ENCODE measurements at regions not wholly inside any gene's neighbourhood (a gene's known extent, or its start where the extent isn't known, plus 50 kb on each side); places are given as distances from the start of the nearest gene placed in this dataset.

DNA sequence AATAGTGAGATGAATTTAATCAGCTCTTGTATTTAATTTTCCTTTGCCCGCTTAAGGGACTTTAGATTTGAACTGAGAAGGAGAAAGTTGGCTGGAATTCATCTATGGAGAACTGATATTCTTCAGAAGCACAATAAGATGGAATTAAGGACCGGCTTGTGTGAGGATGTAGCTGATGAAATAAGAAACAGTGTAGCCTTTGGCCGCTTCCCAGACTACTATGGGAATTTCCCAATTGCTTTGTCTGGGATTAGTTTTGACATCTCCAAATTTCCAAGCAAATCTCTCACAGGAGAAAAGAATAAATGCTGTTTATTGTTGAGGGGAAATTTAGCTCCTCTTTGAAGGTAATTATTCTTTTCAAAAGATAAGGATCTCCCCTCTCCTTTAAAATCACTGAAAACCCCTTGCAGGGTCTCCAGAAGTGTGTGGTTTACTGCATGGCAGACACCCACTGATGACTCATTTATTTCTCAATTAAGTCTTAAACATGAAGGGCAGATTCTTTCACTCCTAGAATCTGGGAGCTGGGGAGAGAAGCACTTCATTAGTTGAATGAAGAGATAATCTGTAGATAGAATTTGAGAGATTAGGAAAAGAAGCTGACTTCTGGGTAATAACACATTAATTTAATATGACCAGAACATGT is 606.5 kb upstream of the ADAMTS16 start:
- TF ChIP-seq TEAD4 (IDR thresholded peaks at IDR 0.05) (no peak), EGR1 (IDR thresholded peaks at IDR 0.05) (no peak), TAF1 (IDR thresholded peaks at IDR 0.05; ENCODE audit: low read depth) (no peak), CREB1 (IDR thresholded peaks at IDR 0.05; ENCODE audit: low read depth) (no peak), FOXM1 (IDR thresholded peaks at IDR 0.05; ENCODE audit: borderline replicate concordance, low read depth) (no peak), NFIC (IDR thresholded peaks at IDR 0.05) (no peak), YY1 (IDR thresholded peaks at IDR 0.05; ENCODE audit: low read depth) (no peak), CEBPB (IDR thresholded peaks at IDR 0.05) (no peak), EP300 (IDR thresholded peaks at IDR 0.05; ENCODE audit: borderline replicate concordance) (no peak), TCF12 (IDR thresholded peaks at IDR 0.05; ENCODE audit: low read depth) (no peak), ZBTB7A (IDR thresholded peaks at IDR 0.05; ENCODE audit: low read depth) (no peak)
- TF ChIP-seq, protein P1, sequence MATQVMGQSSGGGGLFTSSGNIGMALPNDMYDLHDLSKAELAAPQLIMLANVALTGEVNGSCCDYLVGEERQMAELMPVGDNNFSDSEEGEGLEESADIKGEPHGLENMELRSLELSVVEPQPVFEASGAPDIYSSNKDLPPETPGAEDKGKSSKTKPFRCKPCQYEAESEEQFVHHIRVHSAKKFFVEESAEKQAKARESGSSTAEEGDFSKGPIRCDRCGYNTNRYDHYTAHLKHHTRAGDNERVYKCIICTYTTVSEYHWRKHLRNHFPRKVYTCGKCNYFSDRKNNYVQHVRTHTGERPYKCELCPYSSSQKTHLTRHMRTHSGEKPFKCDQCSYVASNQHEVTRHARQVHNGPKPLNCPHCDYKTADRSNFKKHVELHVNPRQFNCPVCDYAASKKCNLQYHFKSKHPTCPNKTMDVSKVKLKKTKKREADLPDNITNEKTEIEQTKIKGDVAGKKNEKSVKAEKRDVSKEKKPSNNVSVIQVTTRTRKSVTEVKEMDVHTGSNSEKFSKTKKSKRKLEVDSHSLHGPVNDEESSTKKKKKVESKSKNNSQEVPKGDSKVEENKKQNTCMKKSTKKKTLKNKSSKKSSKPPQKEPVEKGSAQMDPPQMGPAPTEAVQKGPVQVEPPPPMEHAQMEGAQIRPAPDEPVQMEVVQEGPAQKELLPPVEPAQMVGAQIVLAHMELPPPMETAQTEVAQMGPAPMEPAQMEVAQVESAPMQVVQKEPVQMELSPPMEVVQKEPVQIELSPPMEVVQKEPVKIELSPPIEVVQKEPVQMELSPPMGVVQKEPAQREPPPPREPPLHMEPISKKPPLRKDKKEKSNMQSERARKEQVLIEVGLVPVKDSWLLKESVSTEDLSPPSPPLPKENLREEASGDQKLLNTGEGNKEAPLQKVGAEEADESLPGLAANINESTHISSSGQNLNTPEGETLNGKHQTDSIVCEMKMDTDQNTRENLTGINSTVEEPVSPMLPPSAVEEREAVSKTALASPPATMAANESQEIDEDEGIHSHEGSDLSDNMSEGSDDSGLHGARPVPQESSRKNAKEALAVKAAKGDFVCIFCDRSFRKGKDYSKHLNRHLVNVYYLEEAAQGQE (IDR thresholded peaks at IDR 0.05; ENCODE audit: low read depth) = no peak
- TF ChIP-seq, protein P2, sequence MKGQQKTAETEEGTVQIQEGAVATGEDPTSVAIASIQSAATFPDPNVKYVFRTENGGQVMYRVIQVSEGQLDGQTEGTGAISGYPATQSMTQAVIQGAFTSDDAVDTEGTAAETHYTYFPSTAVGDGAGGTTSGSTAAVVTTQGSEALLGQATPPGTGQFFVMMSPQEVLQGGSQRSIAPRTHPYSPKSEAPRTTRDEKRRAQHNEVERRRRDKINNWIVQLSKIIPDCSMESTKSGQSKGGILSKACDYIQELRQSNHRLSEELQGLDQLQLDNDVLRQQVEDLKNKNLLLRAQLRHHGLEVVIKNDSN (IDR thresholded peaks at IDR 0.05) = no peak
- TF ChIP-seq, protein P3, sequence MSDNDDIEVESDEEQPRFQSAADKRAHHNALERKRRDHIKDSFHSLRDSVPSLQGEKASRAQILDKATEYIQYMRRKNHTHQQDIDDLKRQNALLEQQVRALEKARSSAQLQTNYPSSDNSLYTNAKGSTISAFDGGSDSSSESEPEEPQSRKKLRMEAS (IDR thresholded peaks at IDR 0.05) = no peak

DNA sequence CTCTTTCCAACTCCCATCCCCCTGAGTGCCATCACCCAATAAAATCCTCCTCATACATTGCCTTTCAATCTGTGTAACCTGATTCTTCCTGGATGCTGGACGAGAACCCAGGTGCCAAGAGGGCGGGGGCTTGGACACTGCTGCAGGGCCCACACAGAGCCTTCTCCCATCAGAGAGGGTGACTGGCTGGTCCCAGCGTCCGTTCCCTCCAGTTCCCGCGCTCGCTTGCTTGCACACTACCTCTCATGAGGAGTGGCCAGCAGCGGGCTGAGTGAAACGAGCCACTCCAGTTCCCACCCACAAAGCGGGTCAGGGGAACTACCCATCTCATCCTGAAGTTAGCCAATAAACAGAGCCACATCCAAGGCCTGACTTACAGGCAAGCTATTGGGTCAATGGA is 602.6 kb upstream of the ADAMTS16 start:
- TF ChIP-seq RAD21 (IDR thresholded peaks at IDR 0.05; ENCODE audit: low read depth) = no peak
- TF ChIP-seq TEAD4 (IDR thresholded peaks at IDR 0.05) = no peak
- TF ChIP-seq CREB1 (IDR thresholded peaks at IDR 0.05; ENCODE audit: low read depth) = no peak
- TF ChIP-seq EP300 (IDR thresholded peaks at IDR 0.05; ENCODE audit: borderline replicate concordance) = no peak
- TF ChIP-seq, protein P2 (IDR thresholded peaks at IDR 0.05) = no peak
- no peak for TF ChIP-seq NFIC (IDR thresholded peaks at IDR 0.05)

DNA sequence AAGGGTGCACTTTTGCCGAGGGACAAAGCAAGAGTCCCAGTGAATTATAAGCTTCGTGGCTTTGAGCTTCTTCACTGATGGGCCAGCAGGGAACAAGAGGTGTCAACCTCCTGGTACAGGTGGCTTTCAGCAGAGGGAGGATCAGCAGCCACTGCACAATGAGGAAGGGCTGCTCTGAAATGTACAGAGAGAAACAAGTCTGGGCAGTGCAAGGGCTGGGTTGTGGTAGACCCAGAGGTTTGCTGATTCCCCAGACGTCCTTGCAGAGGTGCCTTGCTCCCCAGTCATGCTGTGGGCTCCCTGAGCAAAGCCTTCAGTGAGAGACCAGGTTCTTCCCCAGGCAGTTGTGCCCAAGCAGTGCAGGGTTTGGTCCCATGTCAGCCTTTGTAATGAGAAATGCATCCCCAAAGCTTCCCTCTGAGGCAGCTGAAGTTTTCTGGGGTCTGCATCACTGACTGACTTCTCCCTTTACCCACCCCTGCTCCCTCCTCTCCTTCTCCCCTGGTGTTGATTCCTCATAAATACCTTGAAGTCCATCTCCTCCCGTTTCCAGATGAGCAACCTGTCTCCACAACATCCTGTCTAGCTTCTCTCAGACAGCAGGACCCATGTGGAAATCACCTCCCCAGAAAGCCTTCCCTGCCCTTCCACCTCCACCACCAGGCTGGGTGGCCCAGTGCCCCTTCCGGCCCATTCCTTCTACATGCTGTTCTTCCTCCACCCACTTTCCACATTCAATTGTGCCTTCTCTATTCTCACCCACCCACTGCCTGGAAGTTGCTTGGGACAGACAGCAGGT is 599.6 kb upstream of the ADAMTS16 start:
- TF ChIP-seq CEBPB (IDR thresholded peaks at IDR 0.05) (no peak), CREB1 (IDR thresholded peaks at IDR 0.05; ENCODE audit: low read depth) (no peak), TEAD4 (IDR thresholded peaks at IDR 0.05) (no peak), TCF12 (IDR thresholded peaks at IDR 0.05; ENCODE audit: low read depth) (no peak), EGR1 (IDR thresholded peaks at IDR 0.05) (no peak), RAD21 (IDR thresholded peaks at IDR 0.05; ENCODE audit: low read depth) (no peak), ZBTB7A (IDR thresholded peaks at IDR 0.05; ENCODE audit: low read depth) (no peak), YY1 (IDR thresholded peaks at IDR 0.05; ENCODE audit: low read depth) (no peak), FOXM1 (IDR thresholded peaks at IDR 0.05; ENCODE audit: borderline replicate concordance, low read depth) (no peak), TAF1 (IDR thresholded peaks at IDR 0.05; ENCODE audit: low read depth) (no peak), NFIC (IDR thresholded peaks at IDR 0.05) (no peak), EP300 (IDR thresholded peaks at IDR 0.05; ENCODE audit: borderline replicate concordance) (no peak)
- TF ChIP-seq, protein P3 (IDR thresholded peaks at IDR 0.05) = no peak
- TF ChIP-seq, protein P1 (IDR thresholded peaks at IDR 0.05; ENCODE audit: low read depth) = no peak
- TF ChIP-seq, protein P2 (IDR thresholded peaks at IDR 0.05) = no peak

DNA sequence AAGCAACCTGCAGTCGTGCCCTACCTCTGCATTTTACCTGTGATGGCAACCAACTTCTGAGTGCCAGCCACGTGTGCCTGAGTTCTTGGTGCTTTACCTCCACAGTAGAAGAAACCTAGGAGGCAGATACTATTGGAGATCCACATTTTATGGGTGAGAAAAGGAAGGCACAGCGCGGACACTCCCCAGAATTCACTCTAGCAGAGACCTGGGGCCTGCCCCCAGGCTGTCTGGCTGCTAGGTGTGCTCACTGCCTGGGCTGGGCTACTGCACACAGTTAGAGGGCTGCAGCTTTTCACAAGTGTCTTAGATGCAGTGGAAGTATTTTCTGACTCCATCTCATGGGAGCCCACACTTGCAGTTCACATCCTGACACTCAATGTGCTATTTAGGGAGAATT is 598.8 kb upstream of the ADAMTS16 start:
- TF ChIP-seq FOXM1 (IDR thresholded peaks at IDR 0.05; ENCODE audit: borderline replicate concordance, low read depth) = no peak
- TF ChIP-seq TEAD4 (IDR thresholded peaks at IDR 0.05) = no peak
- no peak for TF ChIP-seq ZBTB7A (IDR thresholded peaks at IDR 0.05; ENCODE audit: low read depth)
- TF ChIP-seq NFIC (IDR thresholded peaks at IDR 0.05) = no peak
- no peak for TF ChIP-seq TAF1 (IDR thresholded peaks at IDR 0.05; ENCODE audit: low read depth)
- TF ChIP-seq CREB1 (IDR thresholded peaks at IDR 0.05; ENCODE audit: low read depth) = no peak
- no peak for TF ChIP-seq YY1 (IDR thresholded peaks at IDR 0.05; ENCODE audit: low read depth)
- TF ChIP-seq, protein P3 (IDR thresholded peaks at IDR 0.05) = no peak
- TF ChIP-seq CEBPB (IDR thresholded peaks at IDR 0.05) = no peak
- TF ChIP-seq TCF12 (IDR thresholded peaks at IDR 0.05; ENCODE audit: low read depth) = no peak
- no peak for TF ChIP-seq EGR1 (IDR thresholded peaks at IDR 0.05)

Measured in Ishikawa (cell line).